DOHH2 (cell line): ENCODE measurements at regions not wholly inside any gene's neighbourhood (a gene's known extent, or its start where the extent isn't known, plus 50 kb on each side); places are given as distances from the start of the nearest gene placed in this dataset.

Source experiments
- H3F3A ChIP-seq: fragments of 200-600 bp; sonication (generic), shearing (Covaris generic); 2 replicates; pipeline ENCODE4 v1.6.0; 2016; ENCODE audit warnings: antibody characterized with exemption, mild to moderate bottlenecking; ENCODE audit not compliant: control insufficient read depth, insufficient read depth
- H3K27ac ChIP-seq: fragments of 200-600 bp; sonication (generic); 2 replicates; pipeline ENCODE4 v1.5.1; 2014; ENCODE audit warnings: low read depth, mild to moderate bottlenecking, low read length, moderate library complexity
- H3K27me3 ChIP-seq: fragments of 200-600 bp; sonication (generic); 2 replicates; pipeline ENCODE4 v1.6.1; 2014; ENCODE audit warnings: mild to moderate bottlenecking, low read length, mixed read lengths; ENCODE audit not compliant: control insufficient read depth
- H3K36me3 ChIP-seq: fragments of 200-600 bp; sonication (generic); 2 replicates; pipeline ENCODE4 v1.6.1; 2014; ENCODE audit warnings: mild to moderate bottlenecking, low read length, moderate library complexity, mixed read lengths; ENCODE audit not compliant: control insufficient read depth
- H3K4me1 ChIP-seq: fragments of 200-600 bp; sonication (generic); 2 replicates; pipeline ENCODE4 v1.6.1; 2014; ENCODE audit warnings: mild to moderate bottlenecking, low read length, mixed read lengths; ENCODE audit not compliant: control insufficient read depth
- H3K4me2 ChIP-seq: fragments of 200-600 bp; sonication (generic); 2 replicates; pipeline ENCODE4 v1.6.0; 2014; ENCODE audit warnings: mild to moderate bottlenecking, low read length, moderate library complexity
- H3K4me3 ChIP-seq: fragments of 200-600 bp; sonication (generic); 2 replicates; pipeline ENCODE4 v1.5.1; 2014; ENCODE audit warnings: mild to moderate bottlenecking, low read length, mixed read lengths
- H3K79me2 ChIP-seq: fragments of 200-600 bp; sonication (generic); 2 replicates; pipeline ENCODE4 v1.6.1; 2014; ENCODE audit warnings: mild to moderate bottlenecking, low read length, mixed read lengths; ENCODE audit not compliant: control insufficient read depth
- H3K9me2 ChIP-seq: fragments of 200-600 bp; sonication (generic); replicated peaks from 2 replicates; pipeline ENCODE4 v1.6.1; 2014; ENCODE audit warnings: mild to moderate bottlenecking, low read length, mixed read lengths; ENCODE audit not compliant: control insufficient read depth
- H3K9me3 ChIP-seq: fragments of 200-600 bp; sonication (generic); 2 replicates; pipeline ENCODE4 v1.6.1; 2014; ENCODE audit warnings: antibody characterized with exemption, low read length, mixed read lengths; ENCODE audit not compliant: control insufficient read depth, insufficient read depth
- H4K20me1 ChIP-seq: fragments of 200-600 bp; sonication (generic); 2 replicates; pipeline ENCODE4 v1.6.0; 2014; ENCODE audit warnings: low read depth, mild to moderate bottlenecking, antibody characterized with exemption, low read length, moderate library complexity; ENCODE audit not compliant: control insufficient read depth, insufficient read depth
- EZH2phosphoT487 ChIP-seq: fragments of 200-600 bp; sonication (generic); IDR thresholded peaks from 2 replicates; pipeline ENCODE4 v1.6.1; 2017; ENCODE audit warnings: borderline replicate concordance, mild to moderate bottlenecking, antibody characterized with exemption, low read length, moderate library complexity, mixed read lengths
- TF ChIP-seq, protein P1 (sequence below): fragments of 200-600 bp; sonication (generic); IDR thresholded peaks from one replicate; pipeline ENCODE4 v1.5.1; 2014; ENCODE audit warnings: antibody characterized with exemption, mild to moderate bottlenecking, low read depth, low read length; ENCODE audit not compliant: poor library complexity, severe bottlenecking

DNA sequence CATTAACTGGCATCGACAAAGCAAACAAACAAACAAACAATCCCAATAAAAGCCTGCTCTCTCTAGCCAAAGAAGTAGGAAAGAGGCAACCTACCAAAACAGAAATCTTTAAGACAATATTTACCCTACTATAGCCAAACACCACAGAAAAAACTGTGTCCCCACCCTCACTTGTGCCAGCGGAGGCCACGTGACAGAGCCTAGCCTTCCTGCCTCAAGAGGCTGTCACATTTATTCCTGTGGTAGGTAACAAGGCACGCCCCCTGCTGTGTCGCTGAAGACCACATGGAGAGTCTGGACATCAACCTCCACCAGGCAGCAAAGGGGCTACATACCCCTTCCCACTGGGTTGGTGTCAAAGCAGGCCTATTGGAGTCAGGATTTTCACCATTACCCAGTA lies 148.1 kb downstream of the LMNTD1 start:
- H3K27ac ChIP-seq, result no peak overlapping the region
- no peaks in the 10 kb centered on the region for H3K36me3 ChIP-seq
- H3K4me1 ChIP-seq, result no peaks in the 10 kb centered on the region
- no peaks in the 10 kb centered on the region; the same call in 1 of the 2 replicates for H3K9me2 ChIP-seq
- no peaks in the 10 kb centered on the region for H3K9me3 ChIP-seq
- no peak overlapping the region for H3K4me2 ChIP-seq
- no peaks in the 10 kb centered on the region for H3K79me2 ChIP-seq
- H4K20me1 ChIP-seq, result no peaks in the 10 kb centered on the region
- no peaks in the 10 kb centered on the region for H3F3A ChIP-seq
- TF ChIP-seq, protein P1, sequence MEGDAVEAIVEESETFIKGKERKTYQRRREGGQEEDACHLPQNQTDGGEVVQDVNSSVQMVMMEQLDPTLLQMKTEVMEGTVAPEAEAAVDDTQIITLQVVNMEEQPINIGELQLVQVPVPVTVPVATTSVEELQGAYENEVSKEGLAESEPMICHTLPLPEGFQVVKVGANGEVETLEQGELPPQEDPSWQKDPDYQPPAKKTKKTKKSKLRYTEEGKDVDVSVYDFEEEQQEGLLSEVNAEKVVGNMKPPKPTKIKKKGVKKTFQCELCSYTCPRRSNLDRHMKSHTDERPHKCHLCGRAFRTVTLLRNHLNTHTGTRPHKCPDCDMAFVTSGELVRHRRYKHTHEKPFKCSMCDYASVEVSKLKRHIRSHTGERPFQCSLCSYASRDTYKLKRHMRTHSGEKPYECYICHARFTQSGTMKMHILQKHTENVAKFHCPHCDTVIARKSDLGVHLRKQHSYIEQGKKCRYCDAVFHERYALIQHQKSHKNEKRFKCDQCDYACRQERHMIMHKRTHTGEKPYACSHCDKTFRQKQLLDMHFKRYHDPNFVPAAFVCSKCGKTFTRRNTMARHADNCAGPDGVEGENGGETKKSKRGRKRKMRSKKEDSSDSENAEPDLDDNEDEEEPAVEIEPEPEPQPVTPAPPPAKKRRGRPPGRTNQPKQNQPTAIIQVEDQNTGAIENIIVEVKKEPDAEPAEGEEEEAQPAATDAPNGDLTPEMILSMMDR, result no peak
- TF ChIP-seq EZH2phosphoT487, result no peak
- no peaks in the 10 kb centered on the region for H3K27me3 ChIP-seq
- H3K4me3 ChIP-seq, result no peak overlapping the region

DNA sequence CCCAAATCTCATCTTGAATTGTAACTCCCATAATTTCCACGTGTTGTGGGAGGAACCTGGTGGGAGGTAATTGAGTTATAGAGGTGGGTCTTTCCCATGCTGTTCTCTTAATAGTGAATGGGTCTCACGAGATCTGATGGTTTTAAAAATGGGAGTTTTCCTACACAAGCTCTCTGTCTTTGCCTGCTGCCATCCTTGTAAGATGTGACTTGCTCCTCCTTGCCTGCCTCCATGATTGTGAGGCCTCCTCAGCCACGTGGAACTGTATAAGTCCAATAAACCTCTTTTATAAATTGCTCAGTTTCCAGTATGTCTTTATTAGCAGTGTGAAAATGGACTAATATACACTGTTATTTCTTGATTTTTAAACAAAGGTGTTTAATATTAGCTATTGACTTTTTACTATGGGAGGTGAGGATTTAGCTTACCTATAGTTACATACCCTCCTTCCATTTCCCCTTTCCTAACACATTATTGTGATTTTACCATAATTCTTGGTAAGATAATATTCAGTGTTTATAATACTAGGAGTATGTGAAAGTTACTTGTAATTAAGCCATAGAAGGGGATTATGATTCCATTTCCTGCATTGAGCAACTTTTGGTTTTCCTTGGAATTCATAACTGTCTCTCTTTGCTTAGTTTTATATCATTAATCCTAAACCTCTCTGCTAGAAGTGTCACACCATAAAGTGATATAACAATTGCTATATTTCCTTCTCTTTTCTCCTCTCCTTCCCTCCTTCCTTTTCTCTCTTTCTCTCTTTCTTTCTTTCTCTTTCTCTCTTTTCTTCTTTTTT lies 151.0 kb upstream of the KRAS start:
- Histone ChIP-seq H3F3A (no peaks in the 10 kb centered on the region), H3K4me1 (no peaks in the 10 kb centered on the region), H3K27ac (no peak overlapping the region), H3K4me2 (no peak overlapping the region), H4K20me1 (no peaks in the 10 kb centered on the region), H3K4me3 (no peak overlapping the region), H3K9me3 (no peaks in the 10 kb centered on the region), H3K27me3 (no peaks in the 10 kb centered on the region), H3K9me2 (no peaks in the 10 kb centered on the region; the same call in 1 of the 2 replicates), H3K79me2 (no peaks in the 10 kb centered on the region), H3K36me3 (no peaks in the 10 kb centered on the region)
- no peak for TF ChIP-seq EZH2phosphoT487
- TF ChIP-seq, protein P1, result no peak

DNA sequence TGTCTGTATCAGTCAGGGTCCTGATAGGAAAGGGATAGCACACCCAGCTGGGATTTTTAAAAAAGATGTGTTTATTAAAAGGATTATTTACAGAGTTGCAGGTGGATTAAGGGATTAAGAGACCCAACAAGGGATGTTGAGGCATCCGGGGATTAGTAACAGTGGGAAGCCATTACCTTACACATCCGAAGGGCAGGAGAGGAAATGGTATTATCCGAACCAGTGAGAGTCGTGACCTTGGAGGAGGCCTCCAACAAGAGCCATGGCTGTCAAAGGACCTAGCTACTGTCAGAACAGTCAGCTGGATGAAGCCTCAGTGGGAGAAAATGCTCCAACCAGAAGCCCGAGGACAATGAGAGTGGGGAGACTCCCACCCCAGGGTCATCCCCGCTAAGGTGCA lies 146.3 kb upstream of the KRAS start:
- Histone ChIP-seq H3K4me1 (peaks cover 17% of the 10 kb centered on the region), H4K20me1 (no peaks in the 10 kb centered on the region), H3K4me2 (no peak overlapping the region), H3F3A (no peaks in the 10 kb centered on the region), H3K27ac (no peak overlapping the region), H3K4me3 (no peak overlapping the region), H3K9me2 (no peaks in the 10 kb centered on the region; the same call in 1 of the 2 replicates), H3K27me3 (no peaks in the 10 kb centered on the region), H3K79me2 (no peaks in the 10 kb centered on the region), H3K9me3 (no peaks in the 10 kb centered on the region), H3K36me3 (no peaks in the 10 kb centered on the region)
- TF ChIP-seq, protein P1, result no peak
- TF ChIP-seq EZH2phosphoT487, result no peak
